ENCODE measurements at regions not wholly inside any gene's neighbourhood (a gene's known extent, or its start where the extent isn't known, plus 50 kb on each side); places are given as distances from the start of the nearest gene placed in this dataset.

GRCh38 chr9:82208741-82209450, 220.3 kb downstream of the SPATA31D1 start:
- no peaks in the 10 kb centered on the region for H3K4me1 ChIP-seq

GRCh38 chr9:82209797-82210470, 221.4 kb downstream of the SPATA31D1 start:
- no peak for DNase-seq
- Histone ChIP-seq H3K4me3 (no peak overlapping the region), H3K4me1 (no peaks in the 10 kb centered on the region), H3K9me3 (no peaks in the 10 kb centered on the region), H3K27ac (no peak overlapping the region), H3K36me3 (ENCODE audit: low read depth, missing control alignments) (no peaks in the 10 kb centered on the region), H3K27me3 (no peaks in the 10 kb centered on the region)
- TF ChIP-seq CTCF (IDR thresholded peaks at IDR 0.05) (no peak), POLR2A (IDR thresholded peaks at IDR 0.05) (no peak)
- intact Hi-C loops (cut with DNase I; ENCODE audit: low total_unique reads) = no loop called here
- WGBS, 2 donors = 89 to 90% methylated on average over 1 of the region's 1 CpG

More at GRCh38 chr9:82208741-82209450, 220.3 kb downstream of the SPATA31D1 start:
- Histone ChIP-seq H3K9me3 (no peaks in the 10 kb centered on the region), H3K36me3 (ENCODE audit: low read depth, missing control alignments) (no peaks in the 10 kb centered on the region), H3K27ac (no peak overlapping the region), H3K27me3 (no peaks in the 10 kb centered on the region), H3K4me3 (no peak overlapping the region)
- TF ChIP-seq CTCF (IDR thresholded peaks at IDR 0.05) (no peak), POLR2A (IDR thresholded peaks at IDR 0.05) (no peak)
- DNase-seq = no peak
- intact Hi-C loops (cut with DNase I; ENCODE audit: low total_unique reads) = no loop called here
- WGBS, 2 donors = 65 to 76% methylated on average over 2 of the region's 2 CpGs

- no peaks in the 10 kb centered on the region for H3K36me3 ChIP-seq (ENCODE audit: low read depth, missing control alignments)
- 85 to 91% methylated on average over 1 of the region's 1 CpG for WGBS, 2 donors
- DNase-seq = no peak
- intact Hi-C loops (cut with DNase I; ENCODE audit: low total_unique reads) = no loop called here
- no peaks in the 10 kb centered on the region for H3K4me1 ChIP-seq
- TF ChIP-seq CTCF (IDR thresholded peaks at IDR 0.05) (no peak), POLR2A (IDR thresholded peaks at IDR 0.05) (no peak)
- no peak overlapping the region for H3K4me3 ChIP-seq
- no peak overlapping the region for H3K27ac ChIP-seq
- no peaks in the 10 kb centered on the region for H3K9me3 ChIP-seq
- H3K27me3 ChIP-seq = no peaks in the 10 kb centered on the region
These were observed 224.3 kb downstream of the SPATA31D1 start for GRCh38 chr9:82212885-82213284.

GRCh38 chr9:82216435-82216834, 227.9 kb downstream of the SPATA31D1 start:
- H3K27me3 ChIP-seq = no peaks in the 10 kb centered on the region
- intact Hi-C loops (cut with DNase I; ENCODE audit: low total_unique reads) = no loop called here
- H3K4me1 ChIP-seq = no peaks in the 10 kb centered on the region
- 83 to 88% methylated on average over 5 of the region's 5 CpGs for WGBS, 2 donors
- DNase-seq = no peak
- no peak overlapping the region for H3K4me3 ChIP-seq
- TF ChIP-seq CTCF (IDR thresholded peaks at IDR 0.05) (no peak), POLR2A (IDR thresholded peaks at IDR 0.05) (no peak)
- H3K36me3 ChIP-seq (ENCODE audit: low read depth, missing control alignments) = no peaks in the 10 kb centered on the region
- no peaks in the 10 kb centered on the region for H3K9me3 ChIP-seq
- H3K27ac ChIP-seq = no peak overlapping the region

Measured in testis (tissue), 2 donors.